H9 (cell line): ENCODE measurements at regions not wholly inside any gene's neighbourhood (a gene's known extent, or its start where the extent isn't known, plus 50 kb on each side); places are given as distances from the start of the nearest gene placed in this dataset.

Source experiments
- DNase-seq: peaks from one replicate; pipeline ENCODE4 v3.0.0-alpha.2; 2017
- H2AFZ ChIP-seq: one replicate; pipeline ENCODE4 v1.6.1; 2013; ENCODE audit warnings: mild to moderate bottlenecking, low read length, control low read depth, moderate library complexity
- H2AK5ac ChIP-seq: 2 replicates; pipeline ENCODE4 v1.6.1; 2013; ENCODE audit warnings: low read length, control low read depth, mixed read lengths; ENCODE audit not compliant: insufficient read length
- H2BK120ac ChIP-seq: one replicate; pipeline ENCODE4 v1.6.1; 2013; ENCODE audit warnings: low read depth, mild to moderate bottlenecking, low read length, control low read depth, inconsistent platforms; ENCODE audit not compliant: poor library complexity, severe bottlenecking
- H2BK12ac ChIP-seq: 2 replicates; pipeline ENCODE4 v1.6.1; 2013; ENCODE audit warnings: low read length, control low read depth, mixed read lengths, low read depth; ENCODE audit not compliant: insufficient read length
- H2BK15ac ChIP-seq: 2 replicates; pipeline ENCODE4 v1.6.1; 2013; ENCODE audit warnings: low read depth, low read length, control low read depth
- H2BK20ac ChIP-seq: one replicate; pipeline ENCODE4 v1.6.1; 2013; ENCODE audit warnings: low read depth, mild to moderate bottlenecking, low read length, control low read depth, inconsistent platforms; ENCODE audit not compliant: poor library complexity, severe bottlenecking
- H2BK5ac ChIP-seq: 2 replicates; pipeline ENCODE4 v1.6.1; 2013; ENCODE audit warnings: low read length, control low read depth, mixed read lengths; ENCODE audit not compliant: insufficient read length
- H3K14ac ChIP-seq: 2 replicates; pipeline ENCODE4 v1.6.1; 2013; ENCODE audit warnings: low read length, control low read depth; ENCODE audit not compliant: insufficient read depth
- H3K18ac ChIP-seq: 2 replicates; pipeline ENCODE4 v1.6.1; 2013; ENCODE audit warnings: low read depth, mild to moderate bottlenecking, mixed read lengths, low read length, control low read depth; ENCODE audit not compliant: insufficient read length
- H3K23ac ChIP-seq: 2 replicates; pipeline ENCODE4 v1.6.1; 2013; ENCODE audit warnings: low read length, control low read depth, mixed read lengths, low read depth; ENCODE audit not compliant: insufficient read length
- H3K23me2 ChIP-seq: 2 replicates; pipeline ENCODE4 v1.6.1; 2013; ENCODE audit warnings: low read depth, mild to moderate bottlenecking, mixed read lengths, low read length, control low read depth; ENCODE audit not compliant: insufficient read length, poor library complexity, severe bottlenecking
- H3K27ac ChIP-seq: 2 replicates; pipeline ENCODE4 v1.5.1; 2013; ENCODE audit warnings: low read length, control low read depth, mixed read lengths, low read depth; ENCODE audit not compliant: insufficient read length
- H3K27me3 ChIP-seq: 2 replicates; pipeline ENCODE4 v1.6.1; 2013; ENCODE audit warnings: low read length, control low read depth, inconsistent platforms; ENCODE audit not compliant: insufficient read depth
- H3K4ac ChIP-seq: 2 replicates; pipeline ENCODE4 v1.6.1; 2013; ENCODE audit warnings: low read depth, mild to moderate bottlenecking, control low read depth, inconsistent platforms, low read length, moderate library complexity
- H3K4me1 ChIP-seq: 2 replicates; pipeline ENCODE4 v1.6.1; 2013; ENCODE audit warnings: low read length, control low read depth, inconsistent platforms; ENCODE audit not compliant: insufficient read depth
- H3K4me2 ChIP-seq: 2 replicates; pipeline ENCODE4 v1.6.1; 2013; ENCODE audit warnings: low read length, control low read depth, mixed read lengths; ENCODE audit not compliant: insufficient read length, insufficient read depth
- H3K56ac ChIP-seq: 2 replicates; pipeline ENCODE4 v1.6.1; 2013; ENCODE audit warnings: low read depth, mild to moderate bottlenecking, mixed read lengths, low read length, control low read depth; ENCODE audit not compliant: insufficient read length
- H3K79me1 ChIP-seq: 2 replicates; pipeline ENCODE4 v1.6.1; 2013; ENCODE audit warnings: low read depth, mild to moderate bottlenecking, moderate library complexity, low read length, control low read depth, inconsistent platforms; ENCODE audit not compliant: insufficient read depth, poor library complexity, severe bottlenecking
- H3K79me2 ChIP-seq: 2 replicates; pipeline ENCODE4 v1.6.1; 2013; ENCODE audit warnings: low read length, control low read depth, inconsistent platforms; ENCODE audit not compliant: insufficient read depth
- H3K9ac ChIP-seq: 2 replicates; pipeline ENCODE4 v1.6.1; 2013; ENCODE audit warnings: low read length, control low read depth, mixed read lengths; ENCODE audit not compliant: insufficient read length; ENCODE audit errors: extremely low read depth
- H3K9me3 ChIP-seq: one replicate; pipeline ENCODE4 v1.6.1; 2013; ENCODE audit warnings: low read depth, low read length, inconsistent platforms; ENCODE audit not compliant: control insufficient read depth
- H3T11ph ChIP-seq: one replicate; pipeline ENCODE4 v1.6.1; 2013; ENCODE audit warnings: mild to moderate bottlenecking, low read length, control low read depth, inconsistent platforms
- H4K20me1 ChIP-seq: one replicate; pipeline ENCODE4 v1.6.1; 2013; ENCODE audit not compliant: control insufficient read depth, insufficient read length, insufficient read depth
- H4K5ac ChIP-seq: 2 replicates; pipeline ENCODE4 v1.6.1; 2013; ENCODE audit warnings: low read depth, mild to moderate bottlenecking, mixed read lengths, low read length, control low read depth; ENCODE audit not compliant: insufficient read length
- H4K8ac ChIP-seq: replicated peaks from 2 replicates; pipeline ENCODE4 v1.6.1; 2013; ENCODE audit warnings: low read length, control low read depth, mixed read lengths, low read depth; ENCODE audit not compliant: insufficient read length
- H4K91ac ChIP-seq: 2 replicates; pipeline ENCODE4 v1.6.1; 2013; ENCODE audit warnings: low read depth, mild to moderate bottlenecking, moderate library complexity, mixed read lengths, low read length, control low read depth; ENCODE audit not compliant: insufficient read length
- H3K27ac Mint-ChIP-seq, 3 experiments: 2 replicates in 2 of 3; 3 replicates in 1 of 3; pipeline ENCODE4 v1.8.0; 2020 to 2021; ENCODE audit warnings: mixed read lengths in 3 of 3, mild to moderate bottlenecking in 1 of 3, moderate library complexity in 1 of 3
- H3K27me3 Mint-ChIP-seq: 2 replicates; pipeline ENCODE4 v1.8.0; 2021; ENCODE audit warnings: low read depth, mild to moderate bottlenecking, moderate library complexity, mixed read lengths
- H3K36me3 Mint-ChIP-seq, 3 experiments: 2 replicates in 2 of 3; 3 replicates in 1 of 3; pipeline ENCODE4 v1.8.0; 2020 to 2021; ENCODE audit warnings: low read depth in 3 of 3, mixed read lengths in 3 of 3; ENCODE audit not compliant: insufficient read depth in 1 of 3
- H3K4me1 Mint-ChIP-seq, 2 experiments: 2 replicates each; pipeline ENCODE4 v1.8.0; 2020; ENCODE audit warnings: mixed read lengths in 2 of 2
- H3K4me3 Mint-ChIP-seq, 2 experiments: 2 replicates in 1 of 2; 3 replicates in 1 of 2; pipeline ENCODE4 v1.8.0; 2020 to 2021; ENCODE audit warnings: mild to moderate bottlenecking in 2 of 2, mixed read lengths in 2 of 2, moderate library complexity in 1 of 2
- H3K9me3 Mint-ChIP-seq, 2 experiments: 2 replicates in 1 of 2; 3 replicates in 1 of 2; pipeline ENCODE4 v1.8.0; 2020; ENCODE audit warnings: mild to moderate bottlenecking in 2 of 2, mixed read lengths in 2 of 2, moderate library complexity in 1 of 2
- TF ChIP-seq, protein P1 (sequence below): fragments of 200-600 bp; sonication (generic); conservative IDR thresholded peaks from 3 replicates; pipeline ENCODE4 v1.8.0; 2021; ENCODE audit warnings: antibody characterized with exemption, mild to moderate bottlenecking

DNA sequence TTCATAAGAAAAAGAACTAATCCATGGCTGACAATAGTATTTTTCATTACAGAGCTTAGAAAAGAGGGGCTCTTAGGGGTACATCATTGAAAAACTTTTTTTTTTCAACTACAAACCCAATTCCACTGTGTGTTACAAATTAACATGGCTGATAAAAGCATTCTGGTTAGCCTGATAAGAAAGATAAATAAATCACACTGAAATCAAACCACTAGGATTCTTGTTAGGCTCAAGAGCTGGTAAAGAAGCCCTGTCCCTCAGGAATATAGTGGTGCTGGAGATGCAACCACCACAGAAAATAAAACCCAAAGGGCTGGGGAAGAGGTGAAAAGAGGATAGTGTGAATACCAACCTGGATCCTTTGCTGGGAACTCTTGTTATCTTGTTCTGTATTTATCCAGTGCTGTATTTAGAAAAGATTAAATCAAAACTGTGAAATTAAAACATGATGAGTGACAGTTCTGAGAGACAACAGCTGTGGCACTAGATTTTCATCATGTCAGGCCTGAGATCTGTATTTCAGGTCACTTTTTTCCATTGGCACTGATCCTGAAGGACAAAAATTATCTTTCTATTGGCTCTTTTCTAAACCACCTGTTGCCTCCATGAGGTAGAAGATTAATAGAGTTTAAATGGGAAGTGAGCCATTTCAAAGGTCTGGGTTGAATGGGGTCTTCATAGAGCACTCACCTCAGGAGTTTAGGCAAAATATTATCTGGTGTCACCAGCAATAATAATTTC is 118.6 kb downstream of the ARRDC3 start:
- H2AK5ac ChIP-seq: no peak overlapping the region
- H3K4ac ChIP-seq: no peak overlapping the region
- no peaks in the 10 kb centered on the region for H3K27me3 ChIP-seq
- no peak overlapping the region for H3K56ac ChIP-seq
- Mint-ChIP-seq H3K4me1 (peaks cover 11 to 14% of the 10 kb centered on the region in 2 experiments), H3K36me3 (no peaks in the 10 kb centered on the region), H3K27ac (no peak overlapping the region), H3K9me3 (no peaks in the 10 kb centered on the region), H3K4me3 (no peak overlapping the region), H3K27me3 (no peaks in the 10 kb centered on the region)
- H3K4me2 ChIP-seq: no peak overlapping the region
- H3K9ac ChIP-seq: no peak overlapping the region
- H2BK120ac ChIP-seq: no peak overlapping the region
- no peak overlapping the region for H3K14ac ChIP-seq
- H2AFZ ChIP-seq: no peak overlapping the region
- H4K20me1 ChIP-seq: no peaks in the 10 kb centered on the region
- DNase-seq: no peak
- H4K5ac ChIP-seq: no peak overlapping the region
- no peak overlapping the region for H2BK5ac ChIP-seq
- no peaks in the 10 kb centered on the region for H3K79me1 ChIP-seq
- no peak overlapping the region for H2BK15ac ChIP-seq
- no peak overlapping the region for H4K91ac ChIP-seq
- TF ChIP-seq, protein P1, sequence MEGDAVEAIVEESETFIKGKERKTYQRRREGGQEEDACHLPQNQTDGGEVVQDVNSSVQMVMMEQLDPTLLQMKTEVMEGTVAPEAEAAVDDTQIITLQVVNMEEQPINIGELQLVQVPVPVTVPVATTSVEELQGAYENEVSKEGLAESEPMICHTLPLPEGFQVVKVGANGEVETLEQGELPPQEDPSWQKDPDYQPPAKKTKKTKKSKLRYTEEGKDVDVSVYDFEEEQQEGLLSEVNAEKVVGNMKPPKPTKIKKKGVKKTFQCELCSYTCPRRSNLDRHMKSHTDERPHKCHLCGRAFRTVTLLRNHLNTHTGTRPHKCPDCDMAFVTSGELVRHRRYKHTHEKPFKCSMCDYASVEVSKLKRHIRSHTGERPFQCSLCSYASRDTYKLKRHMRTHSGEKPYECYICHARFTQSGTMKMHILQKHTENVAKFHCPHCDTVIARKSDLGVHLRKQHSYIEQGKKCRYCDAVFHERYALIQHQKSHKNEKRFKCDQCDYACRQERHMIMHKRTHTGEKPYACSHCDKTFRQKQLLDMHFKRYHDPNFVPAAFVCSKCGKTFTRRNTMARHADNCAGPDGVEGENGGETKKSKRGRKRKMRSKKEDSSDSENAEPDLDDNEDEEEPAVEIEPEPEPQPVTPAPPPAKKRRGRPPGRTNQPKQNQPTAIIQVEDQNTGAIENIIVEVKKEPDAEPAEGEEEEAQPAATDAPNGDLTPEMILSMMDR: no peak
- no peaks in the 10 kb centered on the region for H3K23me2 ChIP-seq
- no peak overlapping the region for H2BK12ac ChIP-seq
- no peaks in the 10 kb centered on the region for H3K9me3 ChIP-seq
- no peak overlapping the region for H3K23ac ChIP-seq
- H3K4me1 ChIP-seq: no peaks in the 10 kb centered on the region
- H3K18ac ChIP-seq: no peak overlapping the region
- no peak overlapping the region for H4K8ac ChIP-seq
- no peaks in the 10 kb centered on the region for H3K79me2 ChIP-seq
- H3T11ph ChIP-seq: no peak overlapping the region
- no peak overlapping the region for H3K27ac ChIP-seq
- no peak overlapping the region for H2BK20ac ChIP-seq
